DND-41 (cell line): ENCODE measurements at regions not wholly inside any gene's neighbourhood (a gene's known extent, or its start where the extent isn't known, plus 50 kb on each side); places are given as distances from the start of the nearest gene placed in this dataset.

Experiments used
- EZH2 ChIP-seq: IDR thresholded peaks from 3 replicates; pipeline ENCODE4 v1.6.1; 2012; ENCODE audit warnings: borderline replicate concordance, low read depth, mild to moderate bottlenecking, moderate library complexity, low read length, inconsistent platforms; ENCODE audit not compliant: severe bottlenecking
- TF ChIP-seq, protein P1 (sequence below): IDR thresholded peaks from 2 replicates; pipeline ENCODE4 v1.5.1; 2012; ENCODE audit warnings: borderline replicate concordance, low read length, moderate library complexity, mild to moderate bottlenecking; ENCODE audit not compliant: poor library complexity, severe bottlenecking; ENCODE audit errors: extremely low read depth

DNA sequence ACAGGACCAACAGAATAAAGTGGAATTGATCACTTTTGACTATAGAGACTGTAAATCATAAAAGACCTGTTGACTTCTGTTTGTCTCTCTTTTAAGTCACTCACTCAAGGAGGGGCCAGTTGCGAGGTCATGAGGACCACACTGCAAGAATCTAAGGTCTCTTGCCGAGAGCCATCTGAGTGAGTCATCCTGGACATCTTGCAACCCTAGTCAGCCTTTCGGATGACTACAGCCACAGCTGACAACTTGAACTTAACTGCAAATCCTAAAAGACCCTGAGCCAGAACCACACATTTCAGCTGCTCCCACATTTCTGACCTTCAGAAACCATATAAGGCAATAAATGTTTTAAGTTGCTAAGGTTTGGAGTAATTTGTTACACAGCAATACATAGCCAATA, 129.7 kb upstream of the RAD23B start:
- no peak for TF ChIP-seq EZH2
- TF ChIP-seq, protein P1, sequence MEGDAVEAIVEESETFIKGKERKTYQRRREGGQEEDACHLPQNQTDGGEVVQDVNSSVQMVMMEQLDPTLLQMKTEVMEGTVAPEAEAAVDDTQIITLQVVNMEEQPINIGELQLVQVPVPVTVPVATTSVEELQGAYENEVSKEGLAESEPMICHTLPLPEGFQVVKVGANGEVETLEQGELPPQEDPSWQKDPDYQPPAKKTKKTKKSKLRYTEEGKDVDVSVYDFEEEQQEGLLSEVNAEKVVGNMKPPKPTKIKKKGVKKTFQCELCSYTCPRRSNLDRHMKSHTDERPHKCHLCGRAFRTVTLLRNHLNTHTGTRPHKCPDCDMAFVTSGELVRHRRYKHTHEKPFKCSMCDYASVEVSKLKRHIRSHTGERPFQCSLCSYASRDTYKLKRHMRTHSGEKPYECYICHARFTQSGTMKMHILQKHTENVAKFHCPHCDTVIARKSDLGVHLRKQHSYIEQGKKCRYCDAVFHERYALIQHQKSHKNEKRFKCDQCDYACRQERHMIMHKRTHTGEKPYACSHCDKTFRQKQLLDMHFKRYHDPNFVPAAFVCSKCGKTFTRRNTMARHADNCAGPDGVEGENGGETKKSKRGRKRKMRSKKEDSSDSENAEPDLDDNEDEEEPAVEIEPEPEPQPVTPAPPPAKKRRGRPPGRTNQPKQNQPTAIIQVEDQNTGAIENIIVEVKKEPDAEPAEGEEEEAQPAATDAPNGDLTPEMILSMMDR = no peak
